ENCODE measurements at regions not wholly inside any gene's neighbourhood (a gene's known extent, or its start where the extent isn't known, plus 50 kb on each side); places are given as distances from the start of the nearest gene placed in this dataset.

DNA sequence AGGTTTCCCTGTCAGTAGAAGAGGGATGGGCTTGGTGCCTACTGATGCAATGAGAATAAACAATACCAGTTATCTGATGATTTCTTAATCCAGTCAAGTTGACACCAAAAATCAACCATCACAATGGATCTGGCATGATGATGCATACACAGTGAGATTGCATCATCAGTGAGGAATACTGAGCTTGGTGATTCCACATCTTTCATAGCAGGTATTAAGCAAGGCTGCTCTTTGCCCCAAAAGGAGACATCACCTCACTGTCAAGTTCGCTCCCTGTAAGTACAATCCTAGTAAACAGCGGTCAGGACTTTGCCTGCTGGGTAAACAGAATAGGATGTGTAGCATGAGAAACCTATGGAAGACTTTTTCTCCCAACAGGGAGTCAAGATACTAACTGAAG, 282.7 kb upstream of the CDH2 start:
- H3K9me3 ChIP-seq, result no peaks in the 10 kb centered on the region
- no peak overlapping the region for H3K4me3 ChIP-seq
- no peak overlapping the region for H3K27ac ChIP-seq
- H3K36me3 ChIP-seq, result no peaks in the 10 kb centered on the region
- TF ChIP-seq, protein P1, sequence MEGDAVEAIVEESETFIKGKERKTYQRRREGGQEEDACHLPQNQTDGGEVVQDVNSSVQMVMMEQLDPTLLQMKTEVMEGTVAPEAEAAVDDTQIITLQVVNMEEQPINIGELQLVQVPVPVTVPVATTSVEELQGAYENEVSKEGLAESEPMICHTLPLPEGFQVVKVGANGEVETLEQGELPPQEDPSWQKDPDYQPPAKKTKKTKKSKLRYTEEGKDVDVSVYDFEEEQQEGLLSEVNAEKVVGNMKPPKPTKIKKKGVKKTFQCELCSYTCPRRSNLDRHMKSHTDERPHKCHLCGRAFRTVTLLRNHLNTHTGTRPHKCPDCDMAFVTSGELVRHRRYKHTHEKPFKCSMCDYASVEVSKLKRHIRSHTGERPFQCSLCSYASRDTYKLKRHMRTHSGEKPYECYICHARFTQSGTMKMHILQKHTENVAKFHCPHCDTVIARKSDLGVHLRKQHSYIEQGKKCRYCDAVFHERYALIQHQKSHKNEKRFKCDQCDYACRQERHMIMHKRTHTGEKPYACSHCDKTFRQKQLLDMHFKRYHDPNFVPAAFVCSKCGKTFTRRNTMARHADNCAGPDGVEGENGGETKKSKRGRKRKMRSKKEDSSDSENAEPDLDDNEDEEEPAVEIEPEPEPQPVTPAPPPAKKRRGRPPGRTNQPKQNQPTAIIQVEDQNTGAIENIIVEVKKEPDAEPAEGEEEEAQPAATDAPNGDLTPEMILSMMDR (IDR thresholded peaks at IDR 0.05), result no peak
- ATAC-seq, result no peak
- no peaks in the 10 kb centered on the region for H3K4me1 ChIP-seq
- WGBS, 2 donors (ENCODE audit: low coverage in 1 of 2), result 77% methylated on average over 2 of the region's 2 CpGs; no CpG with 5 or more reads in 1 of the 2 donors
- H3K27me3 ChIP-seq, result no peaks in the 10 kb centered on the region

DNA sequence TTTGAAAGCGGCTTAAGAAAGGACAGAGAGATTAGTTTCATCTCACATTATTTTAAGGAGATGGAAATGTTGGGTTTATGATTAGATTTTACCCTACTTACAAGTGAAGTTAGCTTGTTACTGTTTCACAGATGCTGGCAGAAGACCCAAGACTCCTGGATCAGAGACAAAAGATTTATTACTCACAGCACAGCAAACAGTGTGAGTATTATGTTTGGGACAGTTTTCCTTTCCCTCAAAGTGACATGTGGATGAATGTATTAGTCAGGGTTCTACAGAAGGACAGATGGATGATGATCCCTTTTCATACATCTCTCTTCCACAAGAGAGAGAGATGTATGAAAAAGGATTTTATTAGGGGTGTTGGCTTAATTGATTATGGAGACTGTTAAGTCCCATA, 281.8 kb upstream of the CDH2 start:
- WGBS, 2 donors (ENCODE audit: low coverage in 1 of 2), result 67 to 100% methylated on average over 1 of the region's 1 CpG
- H3K9me3 ChIP-seq, result no peaks in the 10 kb centered on the region
- no peaks in the 10 kb centered on the region for H3K4me1 ChIP-seq
- H3K4me3 ChIP-seq, result no peak overlapping the region
- H3K27ac ChIP-seq, result no peak overlapping the region
- TF ChIP-seq, protein P1 (IDR thresholded peaks at IDR 0.05), result no peak
- no peak for TF ChIP-seq POLR2AphosphoS5 (IDR thresholded peaks at IDR 0.05)
- H3K27me3 ChIP-seq, result no peaks in the 10 kb centered on the region
- H3K36me3 ChIP-seq, result no peaks in the 10 kb centered on the region
- ATAC-seq, result no peak

DNA sequence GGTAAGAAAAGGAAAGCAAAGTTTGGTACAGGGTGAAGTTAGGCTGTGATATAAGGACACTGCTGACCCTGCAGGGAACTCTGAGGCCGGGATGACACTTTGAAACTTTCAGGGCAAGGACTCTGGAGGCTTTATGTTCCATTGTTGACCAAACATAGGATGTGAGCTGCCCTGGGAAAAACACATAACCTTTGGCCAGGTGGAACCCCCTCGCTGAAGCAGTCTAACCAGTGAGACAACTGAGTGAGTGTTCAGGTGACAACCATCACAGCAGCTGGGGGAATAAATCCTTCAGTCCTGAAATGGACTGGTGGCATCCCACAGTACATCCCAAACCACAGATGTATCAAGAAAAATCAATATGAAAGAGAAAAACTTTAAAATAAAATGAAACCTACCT, 280.9 kb upstream of the CDH2 start:
- WGBS, 2 donors (ENCODE audit: low coverage in 1 of 2), result 68 to 81% methylated on average over 2 of the region's 2 CpGs
- no peaks in the 10 kb centered on the region for H3K9me3 ChIP-seq
- no peaks in the 10 kb centered on the region for H3K4me1 ChIP-seq
- H3K27me3 ChIP-seq, result no peaks in the 10 kb centered on the region
- ATAC-seq, result no peak
- no peak for TF ChIP-seq POLR2A (IDR thresholded peaks at IDR 0.05)
- TF ChIP-seq POLR2AphosphoS5 (IDR thresholded peaks at IDR 0.05), result no peak
- TF ChIP-seq, protein P1 (IDR thresholded peaks at IDR 0.05), result no peak
- TF ChIP-seq EP300 (IDR thresholded peaks at IDR 0.05), result no peak
- H3K4me3 ChIP-seq, result no peak overlapping the region
- H3K27ac ChIP-seq, result no peak overlapping the region
- no peaks in the 10 kb centered on the region for H3K36me3 ChIP-seq

DNA sequence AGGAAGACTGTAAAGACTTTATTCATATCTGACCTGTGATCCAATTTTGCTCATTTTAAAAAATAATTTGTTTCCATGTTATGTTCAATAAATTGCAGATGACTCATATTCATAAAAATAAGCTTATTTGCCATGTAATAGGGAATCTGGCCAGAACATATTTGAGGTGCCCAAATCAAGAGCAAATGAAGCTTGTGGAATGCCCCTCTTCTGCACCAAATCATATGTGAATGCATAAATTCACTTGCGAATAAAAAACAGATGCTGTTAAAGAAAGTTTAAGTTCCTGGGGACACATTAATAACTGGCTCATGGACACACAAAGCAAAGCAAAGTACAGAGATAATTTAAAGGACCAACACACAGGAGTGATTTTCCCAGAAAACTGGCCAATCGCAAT, 279.0 kb upstream of the CDH2 start:
- Histone ChIP-seq H3K36me3 (no peaks in the 10 kb centered on the region), H3K27ac (no peak overlapping the region), H3K9me3 (no peaks in the 10 kb centered on the region), H3K27me3 (no peaks in the 10 kb centered on the region), H3K4me1 (no peaks in the 10 kb centered on the region), H3K4me3 (no peak overlapping the region)
- no peak for ATAC-seq
- TF ChIP-seq EP300 (IDR thresholded peaks at IDR 0.05), result no peak
- TF ChIP-seq POLR2A (IDR thresholded peaks at IDR 0.05), result no peak
- TF ChIP-seq, protein P1 (IDR thresholded peaks at IDR 0.05), result no peak
- TF ChIP-seq POLR2AphosphoS5 (IDR thresholded peaks at IDR 0.05), result no peak
- 63 to 80% methylated on average over 1 to 2 of the region's 2 CpGs for WGBS, 2 donors (ENCODE audit: low coverage in 1 of 2)

DNA sequence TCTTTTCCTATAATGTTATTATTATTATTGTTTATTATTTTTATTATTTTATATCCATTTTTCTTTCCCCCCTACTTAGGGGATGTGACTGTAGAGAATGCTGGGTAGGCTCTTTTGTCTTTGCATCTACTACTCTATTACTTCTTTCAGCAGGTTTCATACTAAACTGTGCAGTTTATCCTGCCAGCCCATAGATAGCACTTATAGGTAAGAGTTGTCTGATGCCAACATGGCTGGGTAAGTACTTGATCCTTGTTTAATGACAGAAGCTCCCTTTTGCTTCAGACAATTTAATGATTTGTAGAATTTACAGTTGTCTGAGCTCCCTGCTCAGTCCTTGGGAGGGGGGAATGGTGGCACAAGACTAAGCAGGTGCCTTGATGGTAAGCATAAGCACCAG, 262.9 kb upstream of the CDH2 start:
- H3K27me3 ChIP-seq, result no peaks in the 10 kb centered on the region
- no peaks in the 10 kb centered on the region for H3K36me3 ChIP-seq
- no peaks in the 10 kb centered on the region for H3K4me1 ChIP-seq
- H3K4me3 ChIP-seq, result no peak overlapping the region
- TF ChIP-seq, protein P1 (IDR thresholded peaks at IDR 0.05), result no peak
- peaks cover 0 to 10% (median 0%) of the 10 kb centered on the region in 3 donors for H3K9me3 ChIP-seq
- ATAC-seq, result no peak
- H3K27ac ChIP-seq, result no peak overlapping the region
